ENCODE measurements at regions not wholly inside any gene's neighbourhood (a gene's known extent, or its start where the extent isn't known, plus 50 kb on each side); places are given as distances from the start of the nearest gene placed in this dataset.

DNA sequence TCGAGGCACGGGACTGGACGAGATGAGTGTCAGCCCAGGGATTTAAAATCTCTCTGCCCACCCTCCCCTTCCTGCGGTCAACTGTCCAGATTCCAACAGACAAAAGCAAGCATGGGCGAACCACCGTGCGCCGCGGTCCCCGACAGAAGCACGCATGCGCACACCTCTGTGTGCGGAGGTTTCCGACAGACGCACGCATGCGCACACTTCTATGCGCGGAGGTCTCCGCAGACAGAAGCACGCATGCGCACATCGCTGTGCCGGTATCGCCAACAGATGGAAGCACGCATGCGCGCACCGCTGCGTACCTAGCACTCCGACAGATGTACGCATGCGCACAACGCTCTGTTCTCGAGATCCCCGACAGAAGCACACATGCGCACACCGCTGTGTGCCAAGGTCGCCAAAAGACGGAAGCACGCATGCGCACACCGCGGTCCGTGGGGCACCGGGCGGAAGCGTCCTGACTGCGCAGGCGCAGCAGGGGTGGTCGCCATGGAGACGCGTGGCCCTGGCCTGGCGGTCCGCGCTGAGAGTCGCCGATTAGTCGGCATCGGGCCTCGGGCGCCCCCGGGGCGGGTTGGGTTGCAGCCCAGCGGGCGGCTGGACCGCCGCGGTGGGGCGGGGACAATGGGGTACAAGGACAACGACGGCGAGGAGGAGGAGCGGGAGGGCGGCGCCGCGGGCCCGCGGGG, 57.4 kb upstream of the RPH3AL start (continued):
- TF ChIP-seq, protein P1, sequence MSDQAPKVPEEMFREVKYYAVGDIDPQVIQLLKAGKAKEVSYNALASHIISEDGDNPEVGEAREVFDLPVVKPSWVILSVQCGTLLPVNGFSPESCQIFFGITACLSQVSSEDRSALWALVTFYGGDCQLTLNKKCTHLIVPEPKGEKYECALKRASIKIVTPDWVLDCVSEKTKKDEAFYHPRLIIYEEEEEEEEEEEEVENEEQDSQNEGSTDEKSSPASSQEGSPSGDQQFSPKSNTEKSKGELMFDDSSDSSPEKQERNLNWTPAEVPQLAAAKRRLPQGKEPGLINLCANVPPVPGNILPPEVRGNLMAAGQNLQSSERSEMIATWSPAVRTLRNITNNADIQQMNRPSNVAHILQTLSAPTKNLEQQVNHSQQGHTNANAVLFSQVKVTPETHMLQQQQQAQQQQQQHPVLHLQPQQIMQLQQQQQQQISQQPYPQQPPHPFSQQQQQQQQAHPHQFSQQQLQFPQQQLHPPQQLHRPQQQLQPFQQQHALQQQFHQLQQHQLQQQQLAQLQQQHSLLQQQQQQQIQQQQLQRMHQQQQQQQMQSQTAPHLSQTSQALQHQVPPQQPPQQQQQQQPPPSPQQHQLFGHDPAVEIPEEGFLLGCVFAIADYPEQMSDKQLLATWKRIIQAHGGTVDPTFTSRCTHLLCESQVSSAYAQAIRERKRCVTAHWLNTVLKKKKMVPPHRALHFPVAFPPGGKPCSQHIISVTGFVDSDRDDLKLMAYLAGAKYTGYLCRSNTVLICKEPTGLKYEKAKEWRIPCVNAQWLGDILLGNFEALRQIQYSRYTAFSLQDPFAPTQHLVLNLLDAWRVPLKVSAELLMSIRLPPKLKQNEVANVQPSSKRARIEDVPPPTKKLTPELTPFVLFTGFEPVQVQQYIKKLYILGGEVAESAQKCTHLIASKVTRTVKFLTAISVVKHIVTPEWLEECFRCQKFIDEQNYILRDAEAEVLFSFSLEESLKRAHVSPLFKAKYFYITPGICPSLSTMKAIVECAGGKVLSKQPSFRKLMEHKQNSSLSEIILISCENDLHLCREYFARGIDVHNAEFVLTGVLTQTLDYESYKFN (CRISPR knock-in tag; conservative IDR thresholded peaks at IDR 0.05): 0 out of 2 replicates have a peak, but pooled peaks have one; percentile 34
- no peak for TF ChIP-seq TOPORS (CRISPR knock-in tag; IDR thresholded peaks at IDR 0.05)
- TF ChIP-seq, protein P2, sequence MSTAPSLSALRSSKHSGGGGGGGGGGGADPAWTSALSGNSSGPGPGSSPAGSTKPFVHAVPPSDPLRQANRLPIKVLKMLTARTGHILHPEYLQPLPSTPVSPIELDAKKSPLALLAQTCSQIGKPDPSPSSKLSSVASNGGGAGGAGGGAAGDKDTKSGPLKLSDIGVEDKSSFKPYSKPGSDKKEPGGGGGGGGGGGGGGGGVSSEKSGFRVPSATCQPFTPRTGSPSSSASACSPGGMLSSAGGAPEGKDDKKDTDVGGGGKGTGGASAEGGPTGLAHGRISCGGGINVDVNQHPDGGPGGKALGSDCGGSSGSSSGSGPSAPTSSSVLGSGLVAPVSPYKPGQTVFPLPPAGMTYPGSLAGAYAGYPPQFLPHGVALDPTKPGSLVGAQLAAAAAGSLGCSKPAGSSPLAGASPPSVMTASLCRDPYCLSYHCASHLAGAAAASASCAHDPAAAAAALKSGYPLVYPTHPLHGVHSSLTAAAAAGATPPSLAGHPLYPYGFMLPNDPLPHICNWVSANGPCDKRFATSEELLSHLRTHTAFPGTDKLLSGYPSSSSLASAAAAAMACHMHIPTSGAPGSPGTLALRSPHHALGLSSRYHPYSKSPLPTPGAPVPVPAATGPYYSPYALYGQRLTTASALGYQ (CRISPR knock-in tag; IDR thresholded peaks at IDR 0.05): no peak
- 0 out of 2 replicates have a peak, but pooled peaks have one; percentile 15 for TF ChIP-seq RAD21 (CRISPR knock-in tag; IDR thresholded peaks at IDR 0.05)
- peak; percentile 14; the same call in 1 of the 2 replicates for TF ChIP-seq PITX1 (CRISPR knock-in tag; IDR thresholded peaks at IDR 0.05)
- TF ChIP-seq ZNF30 (CRISPR knock-in tag; IDR thresholded peaks at IDR 0.05): no peak
- TF ChIP-seq, protein P3, sequence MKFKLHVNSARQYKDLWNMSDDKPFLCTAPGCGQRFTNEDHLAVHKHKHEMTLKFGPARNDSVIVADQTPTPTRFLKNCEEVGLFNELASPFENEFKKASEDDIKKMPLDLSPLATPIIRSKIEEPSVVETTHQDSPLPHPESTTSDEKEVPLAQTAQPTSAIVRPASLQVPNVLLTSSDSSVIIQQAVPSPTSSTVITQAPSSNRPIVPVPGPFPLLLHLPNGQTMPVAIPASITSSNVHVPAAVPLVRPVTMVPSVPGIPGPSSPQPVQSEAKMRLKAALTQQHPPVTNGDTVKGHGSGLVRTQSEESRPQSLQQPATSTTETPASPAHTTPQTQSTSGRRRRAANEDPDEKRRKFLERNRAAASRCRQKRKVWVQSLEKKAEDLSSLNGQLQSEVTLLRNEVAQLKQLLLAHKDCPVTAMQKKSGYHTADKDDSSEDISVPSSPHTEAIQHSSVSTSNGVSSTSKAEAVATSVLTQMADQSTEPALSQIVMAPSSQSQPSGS (CRISPR knock-in tag; IDR thresholded peaks at IDR 0.05): no peak
- no peak for TF ChIP-seq SALL2 (CRISPR knock-in tag; IDR thresholded peaks at IDR 0.05)
- no peak for TF ChIP-seq FOXK2 (IDR thresholded peaks at IDR 0.05)
- TF ChIP-seq PHF20 (CRISPR knock-in tag; IDR thresholded peaks at IDR 0.05): no peak
- no peak for TF ChIP-seq ZNF713 (CRISPR knock-in tag; IDR thresholded peaks at IDR 0.05)
- TF ChIP-seq, protein P4, sequence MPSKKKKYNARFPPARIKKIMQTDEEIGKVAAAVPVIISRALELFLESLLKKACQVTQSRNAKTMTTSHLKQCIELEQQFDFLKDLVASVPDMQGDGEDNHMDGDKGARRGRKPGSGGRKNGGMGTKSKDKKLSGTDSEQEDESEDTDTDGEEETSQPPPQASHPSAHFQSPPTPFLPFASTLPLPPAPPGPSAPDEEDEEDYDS (CRISPR knock-in tag; IDR thresholded peaks at IDR 0.05): peak; percentile 97
- TF ChIP-seq, protein P5, sequence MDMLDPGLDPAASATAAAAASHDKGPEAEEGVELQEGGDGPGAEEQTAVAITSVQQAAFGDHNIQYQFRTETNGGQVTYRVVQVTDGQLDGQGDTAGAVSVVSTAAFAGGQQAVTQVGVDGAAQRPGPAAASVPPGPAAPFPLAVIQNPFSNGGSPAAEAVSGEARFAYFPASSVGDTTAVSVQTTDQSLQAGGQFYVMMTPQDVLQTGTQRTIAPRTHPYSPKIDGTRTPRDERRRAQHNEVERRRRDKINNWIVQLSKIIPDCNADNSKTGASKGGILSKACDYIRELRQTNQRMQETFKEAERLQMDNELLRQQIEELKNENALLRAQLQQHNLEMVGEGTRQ (IDR thresholded peaks at IDR 0.05; ENCODE audit: low read depth, low read length): no peak
- TF ChIP-seq, protein P5 (CRISPR knock-in tag; IDR thresholded peaks at IDR 0.05; ENCODE audit: borderline replicate concordance): no peak
- no peak for TF ChIP-seq AGO1 (IDR thresholded peaks at IDR 0.05; ENCODE audit: low read depth, low read length, poor library complexity, severe bottlenecking)
- TF ChIP-seq, protein P6, sequence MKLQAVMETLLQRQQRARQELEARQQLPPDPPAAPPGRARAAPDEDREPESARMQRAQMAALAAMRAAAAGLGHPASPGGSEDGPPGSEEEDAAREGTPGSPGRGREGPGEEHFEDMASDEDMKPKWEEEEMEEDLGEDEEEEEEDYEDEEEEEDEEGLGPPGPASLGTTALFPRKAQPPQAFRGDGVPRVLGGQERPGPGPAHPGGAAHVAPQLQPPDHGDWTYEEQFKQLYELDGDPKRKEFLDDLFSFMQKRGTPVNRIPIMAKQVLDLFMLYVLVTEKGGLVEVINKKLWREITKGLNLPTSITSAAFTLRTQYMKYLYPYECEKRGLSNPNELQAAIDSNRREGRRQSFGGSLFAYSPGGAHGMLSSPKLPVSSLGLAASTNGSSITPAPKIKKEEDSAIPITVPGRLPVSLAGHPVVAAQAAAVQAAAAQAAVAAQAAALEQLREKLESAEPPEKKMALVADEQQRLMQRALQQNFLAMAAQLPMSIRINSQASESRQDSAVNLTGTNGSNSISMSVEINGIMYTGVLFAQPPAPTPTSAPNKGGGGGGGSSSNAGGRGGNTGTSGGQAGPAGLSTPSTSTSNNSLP (IDR thresholded peaks at IDR 0.05; ENCODE audit: low read depth, low read length): no peak
- no peak for TF ChIP-seq MBNL3 (CRISPR knock-in tag; conservative IDR thresholded peaks at IDR 0.05)
- TF ChIP-seq HNRNPUL1 (IDR thresholded peaks at IDR 0.05; ENCODE audit: low read depth, low read length): no peak

All from HepG2 (cell line).